ENCODE measurements at regions not wholly inside any gene's neighbourhood (a gene's known extent, or its start where the extent isn't known, plus 50 kb on each side); places are given as distances from the start of the nearest gene placed in this dataset.

DNA sequence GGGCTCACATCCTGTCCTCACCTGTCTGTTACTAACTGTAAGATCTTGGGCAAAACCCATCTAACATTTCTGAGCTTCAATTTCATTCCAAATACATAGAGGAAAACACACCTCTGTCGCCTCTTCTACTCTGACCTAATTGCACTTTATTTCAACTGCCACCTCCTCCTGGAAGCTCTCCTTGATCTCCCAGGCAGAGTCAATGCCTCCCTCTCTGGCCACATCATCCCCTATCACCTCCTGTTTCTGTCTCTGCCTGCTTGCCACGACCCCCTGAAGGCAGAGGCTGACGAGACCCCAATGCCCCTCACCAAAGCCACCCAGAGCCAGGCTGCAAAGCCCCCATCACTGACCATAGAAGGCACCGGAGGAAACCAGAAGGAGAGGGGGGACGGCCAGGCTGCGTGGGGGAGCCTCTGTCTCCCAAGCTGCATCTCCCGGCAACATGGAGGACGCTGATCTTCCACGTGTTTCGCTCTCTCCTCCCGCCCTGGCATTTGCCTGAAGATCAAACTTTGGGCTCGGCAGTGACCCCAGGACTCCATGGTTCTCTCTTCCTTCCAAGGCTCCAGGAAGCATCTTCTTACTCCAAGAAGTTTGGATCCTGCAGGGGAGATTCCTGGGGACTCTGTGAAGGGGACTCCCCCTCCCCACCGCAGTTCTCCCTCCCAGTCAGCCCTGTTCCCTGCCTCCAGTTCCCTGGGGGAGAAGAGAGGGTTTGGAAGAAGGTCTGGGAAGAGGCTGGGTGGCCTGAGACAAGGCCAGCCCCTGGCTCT, 50.1 kb upstream of the BCL11B start:
- H3K79me2 ChIP-seq (ENCODE audit: control insufficient read depth, insufficient read depth, low read length): no peaks in the 10 kb centered on the region
- H3K4me3 ChIP-seq (replicated peaks in 1 of 4; ENCODE audit: control extremely low read depth in 1 of 4, insufficient read depth in 1 of 4, low read depth in 3 of 4, low read length in 4 of 4): no peak overlapping the region
- no peaks in the 10 kb centered on the region for H3K9me3 ChIP-seq (ENCODE audit: control insufficient read depth, insufficient read depth, low read depth, low read length)
- no peaks in the 10 kb centered on the region for H3K4me1 ChIP-seq (ENCODE audit: control insufficient read depth, extremely low read depth, insufficient read depth, low read length)
- no peaks in the 10 kb centered on the region for H4K20me1 ChIP-seq (ENCODE audit: control insufficient read depth, extremely low read depth, insufficient read depth, low read length)
- no peaks in the 10 kb centered on the region for H3K36me3 ChIP-seq (ENCODE audit: control insufficient read depth, insufficient read depth, low read length)
- no peak overlapping the region for H3K27ac ChIP-seq (ENCODE audit: insufficient read depth, low read length)
- no peak for TF ChIP-seq EZH2 (IDR thresholded peaks at IDR 0.05; ENCODE audit: low read length, missing control alignments)
- TF ChIP-seq, protein P1, sequence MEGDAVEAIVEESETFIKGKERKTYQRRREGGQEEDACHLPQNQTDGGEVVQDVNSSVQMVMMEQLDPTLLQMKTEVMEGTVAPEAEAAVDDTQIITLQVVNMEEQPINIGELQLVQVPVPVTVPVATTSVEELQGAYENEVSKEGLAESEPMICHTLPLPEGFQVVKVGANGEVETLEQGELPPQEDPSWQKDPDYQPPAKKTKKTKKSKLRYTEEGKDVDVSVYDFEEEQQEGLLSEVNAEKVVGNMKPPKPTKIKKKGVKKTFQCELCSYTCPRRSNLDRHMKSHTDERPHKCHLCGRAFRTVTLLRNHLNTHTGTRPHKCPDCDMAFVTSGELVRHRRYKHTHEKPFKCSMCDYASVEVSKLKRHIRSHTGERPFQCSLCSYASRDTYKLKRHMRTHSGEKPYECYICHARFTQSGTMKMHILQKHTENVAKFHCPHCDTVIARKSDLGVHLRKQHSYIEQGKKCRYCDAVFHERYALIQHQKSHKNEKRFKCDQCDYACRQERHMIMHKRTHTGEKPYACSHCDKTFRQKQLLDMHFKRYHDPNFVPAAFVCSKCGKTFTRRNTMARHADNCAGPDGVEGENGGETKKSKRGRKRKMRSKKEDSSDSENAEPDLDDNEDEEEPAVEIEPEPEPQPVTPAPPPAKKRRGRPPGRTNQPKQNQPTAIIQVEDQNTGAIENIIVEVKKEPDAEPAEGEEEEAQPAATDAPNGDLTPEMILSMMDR (conservative IDR thresholded peaks at IDR 0.05 in 1 of 2, IDR thresholded peaks at IDR 0.05 in 1 of 2; ENCODE audit: low read depth in 1 of 2, low read length in 2 of 2): no peak
- H3K4me2 ChIP-seq (ENCODE audit: extremely low read depth, insufficient read depth, low read length): no peak overlapping the region
- no peaks in the 10 kb centered on the region for H3K27me3 ChIP-seq (ENCODE audit: control insufficient read depth, insufficient read depth, low read length)
- no peak for DNase-seq (ENCODE audit: low read depth in 2 of 2)
- no peak overlapping the region for H3K9ac ChIP-seq (ENCODE audit: insufficient read depth, low read length)
- no peak overlapping the region for H2AFZ ChIP-seq (ENCODE audit: low read length)
